GM23338 (cell line): ENCODE measurements at regions not wholly inside any gene's neighbourhood (a gene's known extent, or its start where the extent isn't known, plus 50 kb on each side); places are given as distances from the start of the nearest gene placed in this dataset.

Experiments
- ATAC-seq: fragments of 200-7000 bp; cut with Tn5 transposase; 3 replicates; pipeline ENCODE4 v1.9.1; 2020
- DNase-seq: peaks from one replicate; pipeline ENCODE4 v3.0.0-alpha.2; 2015; ENCODE audit warnings: low spot score
- H2AFZ ChIP-seq: fragments of 200-600 bp; sonication (generic); 2 replicates; pipeline ENCODE4 v1.8.0; 2016; ENCODE audit warnings: antibody characterized with exemption, mild to moderate bottlenecking, moderate library complexity
- H3F3A ChIP-seq: fragments of 200-600 bp; sonication (generic); replicated peaks from 2 replicates; pipeline ENCODE4 v1.8.0; 2017; ENCODE audit warnings: antibody characterized with exemption, mixed run types, low read depth
- H3K27ac ChIP-seq: fragments of 200-600 bp; sonication (generic); 2 replicates; pipeline ENCODE4 v1.6.1; 2016; ENCODE audit warnings: low read depth
- H3K27me3 ChIP-seq: fragments of 200-600 bp; sonication (generic); 2 replicates; pipeline ENCODE4 v1.8.0; 2016; ENCODE audit warnings: mild to moderate bottlenecking, mixed run types, moderate library complexity; ENCODE audit not compliant: insufficient read depth
- H3K36me3 ChIP-seq: fragments of 200-600 bp; sonication (generic); 2 replicates; pipeline ENCODE4 v1.8.0; 2016; ENCODE audit warnings: mild to moderate bottlenecking; ENCODE audit not compliant: insufficient read depth
- H3K4me1 ChIP-seq: fragments of 200-600 bp; sonication (generic); 2 replicates; pipeline ENCODE4 v1.8.0; 2016; ENCODE audit warnings: mild to moderate bottlenecking, moderate library complexity; ENCODE audit not compliant: insufficient read depth
- H3K4me2 ChIP-seq: fragments of 200-600 bp; sonication (generic); 2 replicates; pipeline ENCODE4 v1.7.1; 2017; ENCODE audit warnings: mixed run types
- H3K4me3 ChIP-seq: fragments of 200-600 bp; sonication (generic); 2 replicates; pipeline ENCODE4 v1.6.1; 2016; ENCODE audit warnings: mixed run types
- H3K79me2 ChIP-seq: fragments of 200-600 bp; sonication (generic); replicated peaks from 2 replicates; pipeline ENCODE4 v1.8.0; 2017; ENCODE audit warnings: mild to moderate bottlenecking; ENCODE audit not compliant: insufficient read depth
- H3K9me2 ChIP-seq: fragments of 200-600 bp; sonication (generic); 2 replicates; pipeline ENCODE4 v1.8.0; 2017; ENCODE audit not compliant: insufficient read depth
- H4K20me1 ChIP-seq: fragments of 200-600 bp; sonication (generic); replicated peaks from 2 replicates; pipeline ENCODE4 v1.8.0; 2017; ENCODE audit warnings: mild to moderate bottlenecking; ENCODE audit not compliant: insufficient read depth
- H3K27ac Mint-ChIP-seq: 2 replicates; pipeline ENCODE4 v1.8.0; 2020; ENCODE audit warnings: inconsistent platforms, mild to moderate bottlenecking, moderate library complexity, mixed read lengths
- H3K27me3 Mint-ChIP-seq: 3 replicates; pipeline ENCODE4 v1.8.0; 2022; ENCODE audit warnings: low read depth, mild to moderate bottlenecking, moderate library complexity, mixed read lengths, inconsistent platforms; ENCODE audit not compliant: insufficient read depth, poor library complexity
- H3K36me3 Mint-ChIP-seq: 3 replicates; pipeline ENCODE4 v1.8.0; 2021; ENCODE audit warnings: low read depth, mild to moderate bottlenecking, inconsistent platforms, moderate library complexity, mixed read lengths
- H3K4me1 Mint-ChIP-seq: 3 replicates; pipeline ENCODE4 v1.8.0; 2020; ENCODE audit warnings: mild to moderate bottlenecking, inconsistent platforms, mixed read lengths
- H3K4me3 Mint-ChIP-seq: 3 replicates; pipeline ENCODE4 v1.8.0; 2021; ENCODE audit warnings: moderate library complexity, mild to moderate bottlenecking, inconsistent platforms, mixed read lengths
- H3K9me3 Mint-ChIP-seq: 3 replicates; pipeline ENCODE4 v1.8.0; 2020; ENCODE audit warnings: moderate library complexity, mild to moderate bottlenecking, inconsistent platforms, mixed read lengths
- CREB1 ChIP-seq: fragments of 250-450 bp; sonication (Bioruptor Pico); IDR thresholded peaks from 2 replicates; pipeline ENCODE4 v1.5.0; 2020; ENCODE audit warnings: low read depth, mild to moderate bottlenecking, moderate library complexity
- EZH2 ChIP-seq: fragments of 200-600 bp; sonication (generic); IDR thresholded peaks from one replicate; pipeline ENCODE4 v1.8.0; 2017; ENCODE audit warnings: antibody characterized with exemption, mild to moderate bottlenecking, low read depth; ENCODE audit not compliant: unreplicated experiment
- NANOG ChIP-seq: IDR thresholded peaks from 2 replicates; pipeline ENCODE4 v1.6.1; 2016; ENCODE audit warnings: antibody characterized with exemption, borderline replicate concordance
- POLR2AphosphoS5 ChIP-seq: IDR thresholded peaks from 2 replicates; pipeline ENCODE4 v1.6.1; 2016; ENCODE audit warnings: antibody characterized with exemption, low read depth
- ZNF114 ChIP-seq: fragments of 250-450 bp; sonication (Bioruptor Pico); IDR thresholded peaks from 2 replicates; pipeline ENCODE4 v1.5.0; 2020; ENCODE audit warnings: mild to moderate bottlenecking, moderate library complexity
- TF ChIP-seq, protein P1 (sequence below): IDR thresholded peaks from one replicate; pipeline ENCODE4 v1.6.1; 2018; ENCODE audit warnings: antibody characterized with exemption; ENCODE audit not compliant: unreplicated experiment
- TF ChIP-seq, protein P2 (sequence below): IDR thresholded peaks from 2 replicates; pipeline ENCODE4 v1.6.1; 2016; ENCODE audit warnings: antibody characterized with exemption
- TF ChIP-seq, protein P3 (sequence below): fragments of 250-450 bp; sonication (Bioruptor Pico); IDR thresholded peaks from 2 replicates; pipeline ENCODE4 v1.5.0; 2020; ENCODE audit warnings: mild to moderate bottlenecking, moderate library complexity

- TF ChIP-seq NANOG (no peak), ZNF114 (CRISPR knock-in tag) (no peak), POLR2AphosphoS5 (no peak), CREB1 (no peak), EZH2 (no peak)
- TF ChIP-seq, protein P1, sequence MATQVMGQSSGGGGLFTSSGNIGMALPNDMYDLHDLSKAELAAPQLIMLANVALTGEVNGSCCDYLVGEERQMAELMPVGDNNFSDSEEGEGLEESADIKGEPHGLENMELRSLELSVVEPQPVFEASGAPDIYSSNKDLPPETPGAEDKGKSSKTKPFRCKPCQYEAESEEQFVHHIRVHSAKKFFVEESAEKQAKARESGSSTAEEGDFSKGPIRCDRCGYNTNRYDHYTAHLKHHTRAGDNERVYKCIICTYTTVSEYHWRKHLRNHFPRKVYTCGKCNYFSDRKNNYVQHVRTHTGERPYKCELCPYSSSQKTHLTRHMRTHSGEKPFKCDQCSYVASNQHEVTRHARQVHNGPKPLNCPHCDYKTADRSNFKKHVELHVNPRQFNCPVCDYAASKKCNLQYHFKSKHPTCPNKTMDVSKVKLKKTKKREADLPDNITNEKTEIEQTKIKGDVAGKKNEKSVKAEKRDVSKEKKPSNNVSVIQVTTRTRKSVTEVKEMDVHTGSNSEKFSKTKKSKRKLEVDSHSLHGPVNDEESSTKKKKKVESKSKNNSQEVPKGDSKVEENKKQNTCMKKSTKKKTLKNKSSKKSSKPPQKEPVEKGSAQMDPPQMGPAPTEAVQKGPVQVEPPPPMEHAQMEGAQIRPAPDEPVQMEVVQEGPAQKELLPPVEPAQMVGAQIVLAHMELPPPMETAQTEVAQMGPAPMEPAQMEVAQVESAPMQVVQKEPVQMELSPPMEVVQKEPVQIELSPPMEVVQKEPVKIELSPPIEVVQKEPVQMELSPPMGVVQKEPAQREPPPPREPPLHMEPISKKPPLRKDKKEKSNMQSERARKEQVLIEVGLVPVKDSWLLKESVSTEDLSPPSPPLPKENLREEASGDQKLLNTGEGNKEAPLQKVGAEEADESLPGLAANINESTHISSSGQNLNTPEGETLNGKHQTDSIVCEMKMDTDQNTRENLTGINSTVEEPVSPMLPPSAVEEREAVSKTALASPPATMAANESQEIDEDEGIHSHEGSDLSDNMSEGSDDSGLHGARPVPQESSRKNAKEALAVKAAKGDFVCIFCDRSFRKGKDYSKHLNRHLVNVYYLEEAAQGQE, result no peak
- TF ChIP-seq, protein P2, sequence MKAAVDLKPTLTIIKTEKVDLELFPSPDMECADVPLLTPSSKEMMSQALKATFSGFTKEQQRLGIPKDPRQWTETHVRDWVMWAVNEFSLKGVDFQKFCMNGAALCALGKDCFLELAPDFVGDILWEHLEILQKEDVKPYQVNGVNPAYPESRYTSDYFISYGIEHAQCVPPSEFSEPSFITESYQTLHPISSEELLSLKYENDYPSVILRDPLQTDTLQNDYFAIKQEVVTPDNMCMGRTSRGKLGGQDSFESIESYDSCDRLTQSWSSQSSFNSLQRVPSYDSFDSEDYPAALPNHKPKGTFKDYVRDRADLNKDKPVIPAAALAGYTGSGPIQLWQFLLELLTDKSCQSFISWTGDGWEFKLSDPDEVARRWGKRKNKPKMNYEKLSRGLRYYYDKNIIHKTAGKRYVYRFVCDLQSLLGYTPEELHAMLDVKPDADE, result no peak
Observed at GRCh38 chr14:49092345-49092744, 493.8 kb downstream of the RPS29 start (continued).

GRCh38 chr14:49089107-49089506 lies 497.1 kb downstream of the RPS29 start:
- Mint-ChIP-seq H3K27me3 (no peaks in the 10 kb centered on the region), H3K9me3 (no peaks in the 10 kb centered on the region), H3K27ac (no peak overlapping the region), H3K4me3 (no peak overlapping the region), H3K4me1 (no peaks in the 10 kb centered on the region), H3K36me3 (no peaks in the 10 kb centered on the region)
- Histone ChIP-seq H3K4me3 (no peak overlapping the region), H3K79me2 (no peaks in the 10 kb centered on the region), H2AFZ (no peak overlapping the region), H4K20me1 (no peaks in the 10 kb centered on the region), H3K9me2 (0 out of 2 replicates have a peak, but pooled peaks cover 3% of the 10 kb centered on the region), H3K36me3 (no peaks in the 10 kb centered on the region), H3F3A (no peaks in the 10 kb centered on the region), H3K4me1 (no peaks in the 10 kb centered on the region), H3K27ac (no peak overlapping the region), H3K27me3 (no peaks in the 10 kb centered on the region), H3K4me2 (no peak overlapping the region)
- ATAC-seq, result no peak
- TF ChIP-seq, protein P3, sequence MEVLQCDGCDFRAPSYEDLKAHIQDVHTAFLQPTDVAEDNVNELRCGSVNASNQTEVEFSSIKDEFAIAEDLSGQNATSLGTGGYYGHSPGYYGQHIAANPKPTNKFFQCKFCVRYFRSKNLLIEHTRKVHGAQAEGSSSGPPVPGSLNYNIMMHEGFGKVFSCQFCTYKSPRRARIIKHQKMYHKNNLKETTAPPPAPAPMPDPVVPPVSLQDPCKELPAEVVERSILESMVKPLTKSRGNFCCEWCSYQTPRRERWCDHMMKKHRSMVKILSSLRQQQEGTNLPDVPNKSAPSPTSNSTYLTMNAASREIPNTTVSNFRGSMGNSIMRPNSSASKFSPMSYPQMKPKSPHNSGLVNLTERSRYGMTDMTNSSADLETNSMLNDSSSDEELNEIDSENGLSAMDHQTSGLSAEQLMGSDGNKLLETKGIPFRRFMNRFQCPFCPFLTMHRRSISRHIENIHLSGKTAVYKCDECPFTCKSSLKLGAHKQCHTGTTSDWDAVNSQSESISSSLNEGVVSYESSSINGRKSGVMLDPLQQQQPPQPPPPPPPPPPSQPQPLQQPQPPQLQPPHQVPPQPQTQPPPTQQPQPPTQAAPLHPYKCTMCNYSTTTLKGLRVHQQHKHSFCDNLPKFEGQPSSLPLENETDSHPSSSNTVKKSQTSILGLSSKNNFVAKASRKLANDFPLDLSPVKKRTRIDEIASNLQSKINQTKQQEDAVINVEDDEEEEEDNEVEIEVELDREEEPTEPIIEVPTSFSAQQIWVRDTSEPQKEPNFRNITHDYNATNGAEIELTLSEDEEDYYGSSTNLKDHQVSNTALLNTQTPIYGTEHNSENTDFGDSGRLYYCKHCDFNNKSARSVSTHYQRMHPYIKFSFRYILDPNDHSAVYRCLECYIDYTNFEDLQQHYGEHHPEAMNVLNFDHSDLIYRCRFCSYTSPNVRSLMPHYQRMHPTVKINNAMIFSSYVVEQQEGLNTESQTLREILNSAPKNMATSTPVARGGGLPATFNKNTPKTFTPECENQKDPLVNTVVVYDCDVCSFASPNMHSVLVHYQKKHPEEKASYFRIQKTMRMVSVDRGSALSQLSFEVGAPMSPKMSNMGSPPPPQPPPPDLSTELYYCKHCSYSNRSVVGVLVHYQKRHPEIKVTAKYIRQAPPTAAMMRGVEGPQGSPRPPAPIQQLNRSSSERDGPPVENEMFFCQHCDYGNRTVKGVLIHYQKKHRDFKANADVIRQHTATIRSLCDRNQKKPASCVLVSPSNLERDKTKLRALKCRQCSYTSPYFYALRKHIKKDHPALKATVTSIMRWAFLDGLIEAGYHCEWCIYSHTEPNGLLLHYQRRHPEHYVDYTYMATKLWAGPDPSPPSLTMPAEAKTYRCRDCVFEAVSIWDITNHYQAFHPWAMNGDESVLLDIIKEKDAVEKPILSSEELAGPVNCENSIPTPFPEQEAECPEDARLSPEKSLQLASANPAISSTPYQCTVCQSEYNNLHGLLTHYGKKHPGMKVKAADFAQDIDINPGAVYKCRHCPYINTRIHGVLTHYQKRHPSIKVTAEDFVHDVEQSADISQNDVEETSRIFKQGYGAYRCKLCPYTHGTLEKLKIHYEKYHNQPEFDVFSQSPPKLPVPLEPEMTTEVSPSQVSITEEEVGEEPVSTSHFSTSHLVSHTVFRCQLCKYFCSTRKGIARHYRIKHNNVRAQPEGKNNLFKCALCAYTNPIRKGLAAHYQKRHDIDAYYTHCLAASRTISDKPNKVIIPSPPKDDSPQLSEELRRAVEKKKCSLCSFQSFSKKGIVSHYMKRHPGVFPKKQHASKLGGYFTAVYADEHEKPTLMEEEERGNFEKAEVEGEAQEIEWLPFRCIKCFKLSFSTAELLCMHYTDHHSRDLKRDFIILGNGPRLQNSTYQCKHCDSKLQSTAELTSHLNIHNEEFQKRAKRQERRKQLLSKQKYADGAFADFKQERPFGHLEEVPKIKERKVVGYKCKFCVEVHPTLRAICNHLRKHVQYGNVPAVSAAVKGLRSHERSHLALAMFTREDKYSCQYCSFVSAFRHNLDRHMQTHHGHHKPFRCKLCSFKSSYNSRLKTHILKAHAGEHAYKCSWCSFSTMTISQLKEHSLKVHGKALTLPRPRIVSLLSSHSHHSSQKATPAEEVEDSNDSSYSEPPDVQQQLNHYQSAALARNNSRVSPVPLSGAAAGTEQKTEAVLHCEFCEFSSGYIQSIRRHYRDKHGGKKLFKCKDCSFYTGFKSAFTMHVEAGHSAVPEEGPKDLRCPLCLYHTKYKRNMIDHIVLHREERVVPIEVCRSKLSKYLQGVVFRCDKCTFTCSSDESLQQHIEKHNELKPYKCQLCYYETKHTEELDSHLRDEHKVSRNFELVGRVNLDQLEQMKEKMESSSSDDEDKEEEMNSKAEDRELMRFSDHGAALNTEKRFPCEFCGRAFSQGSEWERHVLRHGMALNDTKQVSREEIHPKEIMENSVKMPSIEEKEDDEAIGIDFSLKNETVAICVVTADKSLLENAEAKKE (CRISPR knock-in tag), result no peak
- DNase-seq, result no peak
